ENCODE measurements at regions not wholly inside any gene's neighbourhood (a gene's known extent, or its start where the extent isn't known, plus 50 kb on each side); places are given as distances from the start of the nearest gene placed in this dataset.
"Not testable (repeated sequence)": the region's sequence is repeated elsewhere in the genome, so short reads cannot be mapped to it uniquely, and the experiment has no call there.

DNA sequence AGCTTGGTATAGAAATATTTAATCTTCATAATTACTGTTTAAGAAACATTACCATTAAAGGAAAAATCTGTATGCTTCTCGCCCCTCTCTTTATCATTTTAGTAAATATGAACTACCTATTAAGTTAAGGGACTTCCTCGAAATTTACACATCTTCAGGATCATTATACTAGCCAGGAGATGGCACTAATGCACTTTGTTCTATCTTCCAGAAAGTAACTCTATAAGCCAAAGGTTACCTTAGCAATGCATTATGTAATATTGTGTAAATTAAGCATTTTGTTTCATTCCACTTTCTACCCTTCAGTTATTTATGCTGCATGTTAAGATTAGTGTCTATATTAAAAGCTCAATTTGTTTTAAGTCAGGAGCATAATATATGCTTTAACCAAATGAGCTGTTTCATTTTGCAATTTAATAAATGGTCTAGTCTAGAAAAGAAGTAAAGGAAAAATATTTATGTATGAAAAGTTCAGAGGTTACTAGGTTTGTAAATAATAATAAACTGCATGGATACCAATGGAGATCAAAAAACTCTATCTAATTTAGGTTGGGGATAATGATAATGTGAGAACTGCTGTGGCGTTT lies 128.5 kb downstream of the ANKRD7 start:
- ATAC-seq (no peak), DNase-seq (ENCODE audit: low spot score in 2 of 2) (no peak)
- H3K9me3 Mint-ChIP-seq, result peaks cover 3% of the 10 kb centered on the region
- H3K4me1 Mint-ChIP-seq, result no peaks in the 10 kb centered on the region
- H3K27ac Mint-ChIP-seq, result no peak overlapping the region
- no peak overlapping the region for H3K4me3 Mint-ChIP-seq
- H3K36me3 Mint-ChIP-seq, result no peaks in the 10 kb centered on the region

GRCh38 chr7:118366363-118366762 lies 141.9 kb downstream of the ANKRD7 start:
- ATAC-seq (no peak), DNase-seq (ENCODE audit: low spot score in 2 of 2) (no peak)
- H3K4me3 Mint-ChIP-seq, result no peak overlapping the region
- H3K4me1 Mint-ChIP-seq, result no peaks in the 10 kb centered on the region
- H3K9me3 Mint-ChIP-seq, result no peaks in the 10 kb centered on the region
- H3K36me3 Mint-ChIP-seq, result no peaks in the 10 kb centered on the region
- H3K27ac Mint-ChIP-seq, result no peak overlapping the region

DNA sequence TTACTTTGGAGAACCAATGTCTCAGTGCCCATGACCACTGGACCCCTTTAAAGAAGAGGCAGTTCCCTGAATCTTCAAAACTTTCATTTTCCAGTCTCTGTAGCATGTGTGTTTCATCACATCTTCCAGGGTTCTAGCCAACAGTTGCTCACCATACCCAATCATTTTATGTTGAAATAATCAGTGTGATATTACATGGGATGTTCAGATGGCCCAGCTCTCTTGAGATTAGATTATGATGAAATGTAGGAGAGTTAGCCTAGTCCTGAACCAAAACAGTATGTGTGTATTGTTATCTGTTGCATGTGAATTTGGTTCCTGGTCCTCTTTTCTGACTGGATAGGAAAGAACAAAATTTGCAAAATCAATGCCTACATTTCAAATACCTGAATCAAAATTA lies 144.5 kb downstream of the ANKRD7 start:
- H3K4me1 Mint-ChIP-seq, result no peaks in the 10 kb centered on the region
- no peaks in the 10 kb centered on the region for H3K9me3 Mint-ChIP-seq
- ATAC-seq, result peak; percentile 8
- H3K4me3 Mint-ChIP-seq, result no peak overlapping the region
- no peak for DNase-seq (ENCODE audit: low spot score in 2 of 2)
- H3K27ac Mint-ChIP-seq, result no peak overlapping the region
- no peaks in the 10 kb centered on the region for H3K36me3 Mint-ChIP-seq

GRCh38 chr7:118369987-118370386 lies 145.5 kb downstream of the ANKRD7 start:
- no peaks in the 10 kb centered on the region for H3K9me3 Mint-ChIP-seq
- no peaks in the 10 kb centered on the region for H3K36me3 Mint-ChIP-seq
- no peak overlapping the region for H3K27ac Mint-ChIP-seq
- H3K4me3 Mint-ChIP-seq, result no peak overlapping the region
- H3K4me1 Mint-ChIP-seq, result no peaks in the 10 kb centered on the region
- ATAC-seq (no peak), DNase-seq (ENCODE audit: low spot score in 2 of 2) (no peak)

DNA sequence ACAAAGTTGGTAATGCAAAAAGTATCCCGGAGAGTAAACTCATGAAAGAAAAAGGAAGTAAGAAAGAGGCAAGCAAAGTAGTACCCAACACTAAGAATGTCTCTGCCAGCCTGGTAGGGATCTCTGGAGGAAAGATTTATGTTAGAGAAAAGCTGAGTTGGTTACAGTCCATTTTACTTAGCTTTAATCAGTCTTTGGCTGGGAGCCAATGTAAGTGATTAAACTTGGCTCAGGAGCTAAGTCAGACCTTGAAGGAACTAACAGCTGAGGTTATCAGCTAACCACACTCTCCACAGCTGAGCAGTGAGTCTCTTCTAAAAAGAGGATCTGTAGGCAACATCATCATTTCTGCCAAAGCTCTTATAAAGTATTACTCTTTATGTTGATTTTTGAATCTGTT lies 148.0 kb downstream of the ANKRD7 start:
- no peaks in the 10 kb centered on the region for H3K4me1 Mint-ChIP-seq
- no peak overlapping the region for H3K27ac Mint-ChIP-seq
- DNase-seq (ENCODE audit: low spot score in 2 of 2) (no peak), ATAC-seq (peak; percentile 69)
- H3K9me3 Mint-ChIP-seq, result no peaks in the 10 kb centered on the region
- H3K36me3 Mint-ChIP-seq, result no peaks in the 10 kb centered on the region
- no peak overlapping the region for H3K4me3 Mint-ChIP-seq

DNA sequence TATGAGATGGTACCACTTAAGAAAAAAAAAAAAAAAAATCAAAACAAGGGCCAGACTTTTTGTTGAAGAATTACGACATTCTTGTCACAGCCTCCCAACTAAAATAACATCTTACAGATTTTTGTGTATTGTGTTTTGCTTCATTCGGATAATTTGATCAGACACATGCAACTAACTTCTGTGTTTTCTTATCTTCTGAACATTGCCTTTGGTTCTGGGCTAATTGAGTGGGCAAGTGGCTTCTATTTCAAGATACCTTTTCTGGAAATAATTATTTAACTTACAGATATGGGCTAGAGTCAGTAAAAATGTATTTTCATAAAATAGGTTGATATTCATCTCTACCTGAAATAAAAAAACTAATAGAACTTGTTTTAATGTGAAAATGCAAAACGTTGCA lies 165.1 kb downstream of the ANKRD7 start:
- no peak for ATAC-seq
- H3K27ac Mint-ChIP-seq, result no peak overlapping the region
- DNase-seq (ENCODE audit: low spot score in 2 of 2), result no peak
- no peaks in the 10 kb centered on the region for H3K4me1 Mint-ChIP-seq
- H3K9me3 Mint-ChIP-seq, result no peaks in the 10 kb centered on the region
- no peak overlapping the region for H3K4me3 Mint-ChIP-seq
- H3K36me3 Mint-ChIP-seq, result no peaks in the 10 kb centered on the region

DNA sequence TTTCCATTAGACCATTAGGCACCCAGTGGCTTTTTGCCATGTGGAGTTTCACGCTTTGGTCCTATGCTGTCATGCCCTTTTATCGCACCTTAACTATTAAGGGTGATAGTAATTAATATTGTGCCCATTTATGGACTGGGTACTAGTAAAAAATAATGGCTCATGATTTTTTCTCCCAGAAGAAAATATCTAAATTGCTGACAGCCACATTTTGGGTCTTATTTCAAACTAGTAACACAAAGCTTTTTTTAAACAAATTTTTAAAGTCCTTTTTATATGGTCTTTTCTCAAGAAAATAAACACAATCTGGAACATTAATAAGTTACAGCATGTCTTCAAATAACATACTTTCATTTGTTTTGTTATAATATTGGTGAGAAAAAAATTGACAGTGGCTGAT lies 179.7 kb downstream of the ANKRD7 start:
- H3K27ac Mint-ChIP-seq, result no peak overlapping the region
- H3K4me1 Mint-ChIP-seq, result no peaks in the 10 kb centered on the region
- no peak overlapping the region for H3K4me3 Mint-ChIP-seq
- no peak for ATAC-seq
- no peak for DNase-seq (ENCODE audit: low spot score in 2 of 2)
- H3K9me3 Mint-ChIP-seq, result peaks cover 11% of the 10 kb centered on the region
- H3K36me3 Mint-ChIP-seq, result no peaks in the 10 kb centered on the region

DNA sequence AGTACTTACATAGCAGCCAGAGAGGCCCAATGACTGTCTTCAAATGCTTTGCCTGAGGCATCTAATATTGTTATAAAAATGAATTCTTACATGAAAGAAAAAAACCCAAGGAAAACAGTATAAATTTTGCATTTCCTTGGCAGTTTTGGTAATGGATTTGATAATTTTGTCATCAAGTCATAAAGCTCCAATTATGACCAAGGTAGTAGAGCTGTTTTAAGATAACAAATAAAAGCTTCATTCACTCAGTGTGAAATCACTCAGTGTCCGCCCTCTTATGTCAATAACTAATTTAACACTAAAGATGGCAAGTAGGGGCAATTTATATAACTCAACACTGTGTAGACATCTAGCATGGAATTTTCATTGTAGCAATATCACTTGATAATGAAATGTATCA lies 193.9 kb downstream of the ANKRD7 start:
- Mint-ChIP-seq H3K36me3 (no peaks in the 10 kb centered on the region), H3K4me1 (no peaks in the 10 kb centered on the region), H3K4me3 (no peak overlapping the region), H3K9me3 (peaks cover 8% of the 10 kb centered on the region), H3K27ac (no peak overlapping the region)
- DNase-seq (ENCODE audit: low spot score in 2 of 2) (no peak), ATAC-seq (no peak)

GRCh38 chr7:118420888-118421287 lies 196.4 kb downstream of the ANKRD7 start:
- no peak for ATAC-seq
- no peaks in the 10 kb centered on the region for H3K36me3 Mint-ChIP-seq
- no peak overlapping the region for H3K4me3 Mint-ChIP-seq
- H3K4me1 Mint-ChIP-seq, result no peaks in the 10 kb centered on the region
- H3K9me3 Mint-ChIP-seq, result peaks cover 8% of the 10 kb centered on the region
- DNase-seq (ENCODE audit: low spot score in 2 of 2), result no peak
- H3K27ac Mint-ChIP-seq, result no peak overlapping the region

DNA sequence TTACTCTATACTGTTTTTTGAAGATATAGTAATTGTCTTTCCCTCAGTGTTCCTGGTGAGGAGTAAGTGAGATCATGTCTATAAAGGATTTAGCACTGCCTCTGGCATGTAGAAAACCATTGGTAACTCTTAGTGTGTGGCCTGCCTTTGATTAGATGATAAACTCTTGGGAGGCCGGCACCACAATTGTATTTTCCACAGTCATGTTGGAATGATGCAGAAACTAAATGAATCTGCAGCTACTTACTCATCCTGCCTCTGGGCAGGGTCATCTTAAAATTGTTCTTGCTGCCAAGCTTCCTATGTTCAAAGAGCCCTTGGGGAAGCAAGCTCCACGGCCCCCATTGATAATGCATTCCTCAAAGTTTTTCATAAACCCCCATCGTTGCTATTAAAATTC lies 204.6 kb downstream of the ANKRD7 start:
- peaks cover 13% of the 10 kb centered on the region for H3K9me3 Mint-ChIP-seq
- no peaks in the 10 kb centered on the region for H3K36me3 Mint-ChIP-seq
- ATAC-seq (no peak), DNase-seq (ENCODE audit: low spot score in 2 of 2) (no peak)
- no peak overlapping the region for H3K4me3 Mint-ChIP-seq
- H3K4me1 Mint-ChIP-seq, result no peaks in the 10 kb centered on the region
- H3K27ac Mint-ChIP-seq, result no peak overlapping the region

GRCh38 chr7:118436663-118437062 lies 212.2 kb downstream of the ANKRD7 start:
- Mint-ChIP-seq H3K4me3 (no peak overlapping the region), H3K27ac (no peak overlapping the region), H3K4me1 (no peaks in the 10 kb centered on the region), H3K9me3 (peaks cover 22% of the 10 kb centered on the region), H3K36me3 (no peaks in the 10 kb centered on the region)
- DNase-seq (ENCODE audit: low spot score in 2 of 2), result no peak
- ATAC-seq, result no peak

DNA sequence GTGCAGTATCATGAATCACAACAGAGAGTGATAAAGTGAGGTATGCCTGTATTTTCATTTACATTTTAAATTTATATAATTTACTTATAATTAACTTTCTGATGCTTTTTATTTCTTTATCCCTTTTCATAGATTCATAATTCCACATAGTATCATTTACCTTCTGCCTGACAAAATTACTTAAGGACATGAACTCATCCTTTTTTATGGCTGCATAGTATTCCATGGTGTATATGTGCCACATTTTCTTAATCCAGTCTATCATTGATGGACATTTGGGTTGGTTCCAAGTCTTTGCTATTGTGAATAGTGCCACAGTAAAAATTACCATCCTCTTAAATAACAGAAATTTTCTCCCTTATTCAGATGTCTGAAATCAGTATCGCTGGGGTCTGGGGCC lies 224.5 kb downstream of the ANKRD7 start:
- H3K4me3 Mint-ChIP-seq; DNase-seq (ENCODE audit: low spot score in 2 of 2); H3K4me1 Mint-ChIP-seq; ATAC-seq; H3K36me3 Mint-ChIP-seq; H3K27ac Mint-ChIP-seq: not testable (repeated sequence)
- H3K9me3 Mint-ChIP-seq, result peaks cover 12% of the 10 kb centered on the region

- Mint-ChIP-seq H3K4me1 (no peaks in the 10 kb centered on the region), H3K36me3 (no peaks in the 10 kb centered on the region), H3K4me3 (no peak overlapping the region)
Measured at GRCh38 chr7:118449797-118450567, 225.5 kb downstream of the ANKRD7 start.

DNA sequence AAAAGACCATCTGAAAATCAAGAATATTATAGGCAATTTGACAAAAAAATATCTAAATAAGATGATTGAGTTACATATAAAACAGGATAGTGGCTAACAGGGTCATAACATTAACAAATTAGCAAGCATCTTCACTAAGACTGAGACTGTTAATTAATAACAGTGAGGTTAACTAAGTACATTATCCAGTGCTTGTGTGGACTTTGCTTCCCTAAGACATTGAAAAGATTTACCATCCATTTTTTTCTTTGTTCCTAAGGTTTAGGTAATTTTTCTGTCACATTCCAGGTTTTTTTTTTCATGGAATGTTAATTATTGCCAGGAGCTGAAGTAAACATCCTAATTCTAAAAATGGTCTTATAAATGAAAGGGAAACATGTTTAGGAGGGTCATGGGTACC lies 227.6 kb downstream of the ANKRD7 start:
- peaks cover 12% of the 10 kb centered on the region for H3K9me3 Mint-ChIP-seq
- no peak for ATAC-seq
- no peaks in the 10 kb centered on the region for H3K36me3 Mint-ChIP-seq
- DNase-seq (ENCODE audit: low spot score in 2 of 2), result no peak
- H3K27ac Mint-ChIP-seq, result no peak overlapping the region
- no peaks in the 10 kb centered on the region for H3K4me1 Mint-ChIP-seq
- H3K4me3 Mint-ChIP-seq, result no peak overlapping the region

More at GRCh38 chr7:118449797-118450567, 225.5 kb downstream of the ANKRD7 start:
- ATAC-seq, result no peak
- Mint-ChIP-seq H3K9me3 (peaks cover 14% of the 10 kb centered on the region), H3K27ac (no peak overlapping the region)
- DNase-seq (ENCODE audit: low spot score in 2 of 2), result no peak

DNA sequence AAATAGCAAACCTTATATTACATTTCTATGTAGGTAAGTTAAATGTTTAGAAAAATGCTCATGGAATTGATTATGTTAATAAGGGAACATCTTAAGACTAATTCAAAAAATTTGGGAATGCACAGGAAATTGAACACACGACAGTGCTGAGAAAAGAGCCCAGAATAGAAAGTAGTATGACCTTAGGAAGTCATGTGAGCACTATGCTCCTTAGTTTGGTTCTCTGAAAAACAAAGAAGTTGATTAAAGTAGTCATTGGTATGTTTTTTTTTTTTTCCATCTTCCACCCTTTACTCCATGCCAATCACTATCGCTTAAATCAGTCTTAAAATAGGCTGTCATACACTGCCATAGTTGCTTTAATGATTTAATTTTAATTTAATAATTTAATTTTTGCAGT lies 242.9 kb downstream of the ANKRD7 start:
- DNase-seq (ENCODE audit: low spot score in 2 of 2) (no peak), ATAC-seq (no peak)
- Mint-ChIP-seq H3K9me3 (peaks cover 2% of the 10 kb centered on the region), H3K4me3 (no peak overlapping the region), H3K4me1 (no peaks in the 10 kb centered on the region), H3K36me3 (no peaks in the 10 kb centered on the region), H3K27ac (no peak overlapping the region)

- H3K9me3 Mint-ChIP-seq, result peaks cover 2% of the 10 kb centered on the region
- no peak overlapping the region for H3K27ac Mint-ChIP-seq
- DNase-seq (ENCODE audit: low spot score in 2 of 2) (no peak), ATAC-seq (no peak)
- H3K4me1 Mint-ChIP-seq, result no peaks in the 10 kb centered on the region
- no peak overlapping the region for H3K4me3 Mint-ChIP-seq
- H3K36me3 Mint-ChIP-seq, result no peaks in the 10 kb centered on the region
Measured at GRCh38 chr7:118472581-118472980, 248.1 kb downstream of the ANKRD7 start.
